ENCODE measurements at regions not wholly inside any gene's neighbourhood (a gene's known extent, or its start where the extent isn't known, plus 50 kb on each side); places are given as distances from the start of the nearest gene placed in this dataset.
"Not testable (repeated sequence)": the region's sequence is repeated elsewhere in the genome, so short reads cannot be mapped to it uniquely, and the experiment has no call there.

DNA sequence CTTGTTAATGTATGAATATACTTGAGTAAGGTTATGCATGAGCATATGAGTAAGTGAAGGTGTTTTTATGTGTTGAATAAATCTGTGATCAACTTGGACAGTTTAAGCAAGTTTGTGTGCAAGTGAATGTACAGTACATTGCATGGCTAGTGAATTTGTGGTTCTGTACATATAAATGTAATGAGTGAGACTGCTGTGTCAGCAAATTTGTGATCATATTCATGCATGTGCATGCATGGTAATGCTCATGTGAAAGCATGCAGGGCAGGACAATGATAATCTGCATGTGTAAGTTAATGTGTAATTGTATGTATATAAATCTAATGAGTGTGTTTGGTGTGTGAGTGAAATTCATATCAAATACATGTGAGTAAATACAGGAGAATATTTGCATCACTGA lies 188.5 kb downstream of the PWWP3B start:
- DNase-seq: no peak

DNA sequence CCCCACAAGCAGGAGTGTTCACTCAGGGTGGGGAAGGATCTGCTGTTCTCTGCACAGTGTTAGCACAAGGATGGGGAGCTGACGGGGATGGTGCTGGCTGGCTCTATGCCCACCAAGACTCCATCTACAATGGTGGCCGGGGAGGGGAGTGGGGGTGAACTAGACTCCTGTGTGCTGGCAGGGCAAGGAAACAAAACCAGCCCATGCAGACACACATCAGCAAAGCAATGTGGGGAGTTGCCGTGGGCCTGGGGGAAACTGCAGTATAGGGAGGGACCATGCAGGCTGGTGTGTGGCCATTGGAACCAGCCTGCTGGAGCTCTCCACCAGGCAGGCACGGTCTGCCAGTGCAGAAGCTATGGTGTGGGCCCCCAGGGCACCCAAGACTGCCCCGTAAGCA lies 195.1 kb downstream of the PWWP3B start:
- no peak for DNase-seq

DNA sequence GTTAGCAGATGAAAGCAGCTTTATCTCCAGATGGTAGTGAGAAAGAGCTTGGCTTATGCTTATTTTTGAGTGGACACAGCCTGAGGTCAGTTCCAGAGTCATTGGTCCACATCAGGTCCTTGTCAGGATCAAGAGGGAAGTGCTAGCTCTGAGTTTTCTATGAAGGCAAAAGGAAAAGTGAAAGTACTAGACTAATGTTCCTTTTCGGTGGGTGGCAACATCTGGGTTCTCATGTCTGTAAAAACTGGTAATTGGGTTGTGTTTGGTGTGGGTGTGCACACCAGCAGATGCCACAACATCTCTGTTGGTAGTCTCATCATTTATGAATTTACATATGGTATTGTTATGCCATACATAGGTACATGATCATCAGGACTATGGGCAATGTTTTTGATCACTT lies 210.5 kb downstream of the PWWP3B start:
- DNase-seq: no peak

DNA sequence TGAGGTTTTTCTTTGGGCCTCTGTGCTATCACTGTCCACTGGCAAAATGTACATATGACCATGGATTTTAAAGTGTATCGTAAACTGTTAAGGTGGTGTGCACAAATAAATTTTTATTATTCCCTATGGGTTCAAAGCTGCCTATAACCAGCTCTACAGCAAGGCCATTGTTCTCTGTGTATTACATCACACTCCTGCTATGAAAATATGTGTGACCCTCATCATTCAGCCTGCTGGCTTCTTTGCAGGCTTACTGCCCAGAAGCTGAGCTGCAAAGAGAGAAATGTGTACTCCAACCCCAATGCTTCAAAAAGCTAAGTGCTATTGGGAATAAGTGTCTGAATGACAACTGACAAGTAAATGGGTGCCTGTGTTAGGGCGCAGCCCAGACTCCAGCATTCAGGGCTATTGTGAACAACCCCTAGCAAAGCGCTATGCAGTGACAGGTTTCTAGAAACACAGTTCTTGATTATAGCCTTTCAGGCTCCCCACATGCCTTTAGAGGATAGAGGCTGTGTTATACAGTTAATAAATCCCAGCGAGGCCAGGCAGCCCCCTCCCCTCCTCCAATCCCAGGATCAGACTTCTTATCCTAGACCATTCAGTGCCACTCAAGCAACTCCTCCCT lies 220.4 kb upstream of the RADX start:
- peak in 1 of 3 donors; percentile 39 for DNase-seq

DNA sequence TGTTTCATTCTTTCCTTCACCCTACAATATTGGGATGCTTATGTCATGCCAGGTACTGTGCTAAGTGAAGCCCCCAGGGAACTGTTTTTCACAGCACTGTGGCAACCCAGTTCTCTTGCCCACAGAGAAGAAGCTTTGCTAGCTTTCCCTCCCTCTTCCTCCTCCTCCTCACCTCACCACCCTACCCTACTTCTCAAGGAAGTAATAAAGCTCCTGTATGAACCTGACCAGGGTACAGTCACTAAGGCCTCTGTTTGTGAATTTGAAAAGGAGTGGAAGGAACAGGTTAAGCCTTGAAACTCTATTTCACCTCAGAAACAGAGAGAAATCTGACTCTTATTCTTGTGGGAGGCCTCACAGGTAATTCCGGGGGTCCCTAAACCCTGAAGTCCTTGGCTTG lies 219.4 kb upstream of the RADX start:
- DNase-seq: no peak

DNA sequence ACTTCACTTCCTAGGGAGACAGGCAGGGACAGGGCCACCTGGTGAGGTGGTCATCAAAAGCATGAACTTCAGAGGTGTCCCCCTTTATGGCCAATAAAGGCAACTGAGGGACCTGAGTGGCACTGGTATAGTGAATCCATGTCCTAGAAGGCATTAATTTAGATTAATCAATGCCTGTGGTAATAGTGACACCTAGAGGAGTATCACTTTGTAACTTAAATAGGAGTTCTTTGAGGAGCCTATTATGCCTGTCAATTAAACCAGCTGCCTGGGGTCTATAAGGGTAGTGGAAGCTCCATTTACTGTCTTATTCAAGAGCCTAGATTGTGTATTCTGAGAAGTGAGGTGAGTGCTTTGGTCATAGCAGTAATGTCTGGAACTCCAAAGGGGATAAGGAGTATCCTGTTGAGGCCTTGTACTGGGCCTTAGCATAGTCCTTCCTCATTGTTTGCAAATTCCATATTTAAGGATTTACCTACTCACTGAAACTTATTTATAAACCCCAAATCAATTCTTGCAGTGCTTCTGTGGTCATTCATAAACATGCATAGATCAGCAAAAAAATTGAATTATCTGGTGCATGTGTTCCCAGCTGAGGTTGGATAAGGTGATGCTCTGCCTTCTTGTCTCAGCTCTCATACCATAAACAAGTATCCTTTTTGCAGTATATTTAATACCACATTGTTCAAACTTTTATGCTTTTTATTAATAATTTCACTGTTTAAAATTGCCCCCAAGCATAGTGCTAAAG lies 213.8 kb upstream of the RADX start:
- peak in 1 of 3 donors; percentile 4 for DNase-seq

DNA sequence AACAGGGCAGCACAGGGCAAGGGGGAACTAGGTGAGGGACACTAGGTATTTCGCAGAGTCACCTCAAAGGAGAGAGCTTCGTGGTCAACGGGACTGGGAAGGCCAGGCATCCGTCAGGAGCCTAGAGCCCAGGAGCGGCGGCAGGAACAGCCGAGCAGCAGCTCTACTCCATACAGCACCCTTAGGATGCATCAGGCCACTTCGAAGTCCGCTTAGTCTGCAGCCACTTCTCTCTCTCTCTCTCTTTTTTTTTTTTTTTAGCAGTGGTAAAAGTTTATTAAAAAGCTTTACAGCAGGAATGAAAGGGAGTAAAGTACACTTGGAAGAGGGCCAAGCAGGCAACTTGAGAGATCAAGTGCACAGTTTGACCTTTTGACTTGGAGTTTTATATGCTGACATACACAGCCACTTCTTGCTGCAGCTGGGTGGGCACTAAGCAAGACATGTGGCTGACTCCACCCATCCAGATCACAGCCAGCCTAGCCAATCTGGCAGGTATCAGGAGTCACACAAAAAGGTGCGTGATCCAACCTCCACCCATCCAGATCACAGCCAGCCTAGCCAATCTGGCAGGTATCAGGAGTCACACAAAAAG lies 209.7 kb upstream of the RADX start:
- no peak for DNase-seq

DNA sequence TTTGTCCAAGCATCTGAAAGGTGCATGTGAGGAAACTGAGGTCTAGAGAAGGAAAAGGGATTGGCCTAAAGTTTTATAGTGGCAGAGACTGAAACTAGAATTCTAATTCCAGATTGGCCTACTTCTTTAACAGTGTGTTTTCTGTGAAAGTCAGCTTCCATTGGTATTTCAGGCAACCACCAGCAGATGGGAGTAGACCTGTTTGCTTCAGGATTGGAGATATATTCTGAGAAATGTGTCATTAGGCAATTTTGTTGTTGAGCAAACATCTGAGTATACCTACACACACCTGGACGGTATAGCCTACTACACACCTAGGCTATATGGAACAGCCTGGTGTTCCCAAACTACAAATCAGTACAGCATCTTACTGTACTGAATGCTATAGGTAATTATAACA lies 207.3 kb upstream of the RADX start:
- no peak for DNase-seq

DNA sequence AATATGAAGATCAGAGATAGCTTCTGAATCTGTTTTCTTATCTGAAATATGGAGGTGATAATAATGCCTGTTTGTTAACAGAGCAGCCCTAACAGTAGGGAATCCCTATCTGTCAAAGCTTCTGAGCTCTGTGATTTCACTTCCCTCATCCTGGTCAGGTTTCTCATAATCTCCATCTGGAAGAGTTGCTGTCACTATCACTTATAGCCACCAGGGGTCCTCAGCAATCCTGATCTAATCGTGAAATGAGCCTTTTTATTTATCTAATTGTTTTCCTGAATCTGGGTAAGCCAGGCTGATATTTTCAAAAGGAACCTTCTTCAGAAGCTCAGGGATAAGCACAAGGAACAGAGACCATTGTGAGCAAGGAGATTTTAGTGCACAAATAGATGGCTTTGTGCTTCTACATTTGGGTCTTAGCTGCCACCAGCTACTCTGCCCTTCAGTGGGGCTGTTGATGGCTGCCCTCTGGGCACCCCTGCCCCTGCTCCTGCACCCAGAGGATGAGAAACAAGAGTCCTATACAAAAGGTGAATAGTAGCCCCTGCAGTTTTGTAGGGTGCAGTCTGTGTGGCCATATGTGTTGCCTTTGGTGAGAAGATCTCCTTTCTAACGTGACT lies 196.4 kb upstream of the RADX start:
- DNase-seq: peak in 1 of 3 donors; percentile 14

DNA sequence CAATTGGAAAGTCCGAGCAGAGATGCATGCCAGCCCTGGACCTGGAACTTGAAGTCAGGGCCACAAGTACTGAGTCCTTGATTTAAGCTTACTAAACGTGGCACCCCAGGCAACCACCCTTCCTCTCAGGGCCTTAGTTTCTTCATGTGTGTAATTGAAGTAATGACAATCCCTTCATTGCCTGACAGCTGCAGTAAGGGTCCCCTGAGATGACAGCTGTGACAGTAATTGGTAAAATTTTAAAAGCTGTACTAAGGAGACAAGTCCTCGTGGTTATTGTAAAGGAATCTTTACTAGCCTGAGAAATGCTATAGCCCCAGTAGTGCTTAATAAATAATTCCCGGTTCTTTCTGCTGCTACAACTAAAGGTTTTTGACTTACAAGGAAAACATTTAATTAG lies 175.1 kb upstream of the RADX start:
- DNase-seq: peak in 2 of 3 donors; percentile 1 to 17

DNA sequence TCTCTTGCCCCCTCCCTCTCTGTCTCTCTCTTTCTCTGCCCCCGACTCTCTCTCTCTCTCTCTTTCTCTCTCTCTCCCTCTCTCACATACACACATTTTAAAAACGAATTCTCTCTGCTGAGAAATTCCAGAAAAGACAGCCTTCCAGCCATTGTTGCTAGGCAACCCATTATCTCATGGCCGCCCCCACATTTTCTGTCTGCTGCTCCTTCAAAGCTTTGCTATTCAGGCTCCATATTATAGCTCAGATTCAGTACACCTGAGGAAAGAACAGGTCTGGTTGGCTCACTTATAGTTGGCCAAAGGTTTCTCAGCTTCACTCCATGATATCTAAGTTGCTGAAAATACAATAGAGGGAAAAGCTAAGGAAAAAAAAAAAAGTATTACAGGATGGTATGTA lies 174.4 kb upstream of the RADX start:
- peak in 1 of 3 donors; percentile 7 for DNase-seq

DNA sequence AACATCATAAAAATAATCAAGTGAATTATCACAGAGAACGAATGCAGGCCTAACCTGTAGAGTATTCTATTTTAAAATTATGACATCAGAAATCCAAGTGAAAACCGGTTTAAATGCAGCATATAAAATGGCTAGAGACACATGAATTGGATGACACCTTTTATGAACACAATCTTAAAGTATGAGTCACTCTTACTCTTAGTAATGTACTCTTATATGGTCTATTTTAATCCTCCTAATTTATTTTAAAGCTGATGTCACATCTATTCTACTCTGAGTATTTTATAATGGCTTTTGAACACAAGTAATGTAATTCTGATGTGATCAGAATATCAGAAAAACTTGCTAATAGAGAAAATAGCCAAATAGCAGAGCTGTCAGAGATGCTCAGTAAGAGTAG lies 161.4 kb upstream of the RADX start:
- DNase-seq: no peak

DNA sequence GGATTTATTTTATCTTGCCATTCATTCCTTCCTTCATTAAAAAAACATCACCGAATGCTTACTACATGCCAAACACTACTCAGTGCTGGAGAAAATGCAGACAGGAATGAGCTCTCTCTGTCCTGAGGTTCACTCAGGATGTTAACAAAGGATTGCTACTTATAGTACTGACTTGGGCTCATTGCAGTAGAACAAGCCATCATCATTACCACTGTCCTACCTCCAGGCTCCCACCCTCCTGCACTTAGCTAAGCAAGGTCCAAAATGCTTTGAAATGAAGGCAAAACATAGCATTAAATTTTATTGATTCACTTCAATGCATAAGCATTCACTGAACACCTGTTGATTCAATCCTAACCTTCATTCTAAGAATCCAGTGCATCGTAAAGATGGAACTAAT lies 159.8 kb upstream of the RADX start:
- no peak for DNase-seq

DNA sequence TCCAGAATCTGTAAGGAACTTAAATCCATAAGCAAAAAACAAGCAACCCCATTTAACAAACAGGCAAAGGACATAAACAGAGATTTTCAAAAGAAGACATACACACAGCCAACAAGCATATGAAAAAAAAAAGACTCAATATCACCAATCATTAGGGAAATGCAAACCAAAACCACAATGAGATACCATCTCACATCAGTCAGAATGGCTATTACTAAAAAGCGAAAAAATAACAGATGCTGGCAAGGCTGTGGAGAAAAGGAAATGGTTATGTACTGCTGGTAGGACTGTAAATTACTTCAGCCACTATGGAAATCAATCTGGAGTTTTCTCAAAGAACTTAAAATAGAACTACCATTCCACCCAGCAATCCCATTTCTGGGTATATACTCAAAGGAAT lies 156.8 kb upstream of the RADX start:
- no peak for DNase-seq

DNA sequence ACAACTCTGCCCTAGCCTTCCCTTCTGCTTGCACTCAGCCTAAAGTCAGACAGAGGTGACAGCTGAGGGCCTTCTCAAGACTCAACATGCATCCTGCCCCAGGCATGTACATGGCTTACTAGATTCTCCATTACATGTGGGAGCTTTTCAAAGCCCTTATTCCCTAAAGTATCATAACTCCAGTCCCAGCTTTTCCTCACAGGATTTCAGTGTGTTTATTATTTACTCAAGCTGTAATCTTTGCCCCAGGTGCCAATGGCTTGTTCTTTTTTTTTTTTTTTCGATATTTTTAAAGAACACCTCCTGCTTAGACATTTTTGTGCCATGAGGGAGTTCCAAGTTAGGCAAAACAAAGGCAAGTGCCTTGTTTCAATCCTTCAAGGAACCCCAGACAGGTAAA lies 154.0 kb upstream of the RADX start:
- DNase-seq: no peak

DNA sequence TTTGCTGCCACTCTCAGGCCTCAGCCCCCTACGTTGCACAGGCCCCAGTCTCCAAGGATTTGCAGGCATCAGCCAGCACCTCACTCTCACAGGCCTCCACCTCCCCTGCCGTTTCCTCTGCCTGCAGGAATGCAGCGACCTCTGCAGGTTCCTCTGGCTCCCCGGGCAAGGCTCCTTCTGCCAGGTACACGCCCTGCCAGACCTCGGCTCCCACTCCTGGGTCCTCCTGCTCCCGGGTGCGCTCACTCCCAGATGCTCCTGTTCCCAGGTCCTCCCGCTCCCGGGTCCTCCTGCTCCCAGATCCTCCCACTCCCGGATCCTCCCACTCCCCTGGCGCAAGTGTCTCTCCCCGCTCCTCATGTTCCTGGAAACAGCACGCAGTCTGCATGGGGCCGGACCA lies 144.4 kb upstream of the RADX start:
- no peak for DNase-seq

DNA sequence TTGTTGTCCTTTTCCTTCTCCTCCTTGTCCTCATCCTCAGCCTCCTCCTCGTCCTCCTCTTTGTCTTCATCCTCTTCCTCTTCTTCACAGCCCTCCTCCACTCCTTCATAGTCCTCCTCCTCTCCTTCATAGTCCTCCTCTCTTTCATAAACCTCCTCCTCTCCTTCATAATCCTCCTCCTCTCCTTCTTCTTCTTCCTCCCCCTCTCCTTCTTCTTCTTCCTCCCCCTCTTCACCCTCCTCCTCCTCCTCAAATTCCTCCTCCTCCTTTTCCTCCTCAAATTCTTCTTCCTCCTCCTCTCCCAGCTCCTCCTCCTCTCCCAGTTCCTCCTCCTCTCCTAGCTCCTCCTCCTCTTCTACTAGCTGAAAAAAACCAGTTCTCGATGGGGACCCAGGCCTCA lies 143.8 kb upstream of the RADX start:
- DNase-seq: no peak

DNA sequence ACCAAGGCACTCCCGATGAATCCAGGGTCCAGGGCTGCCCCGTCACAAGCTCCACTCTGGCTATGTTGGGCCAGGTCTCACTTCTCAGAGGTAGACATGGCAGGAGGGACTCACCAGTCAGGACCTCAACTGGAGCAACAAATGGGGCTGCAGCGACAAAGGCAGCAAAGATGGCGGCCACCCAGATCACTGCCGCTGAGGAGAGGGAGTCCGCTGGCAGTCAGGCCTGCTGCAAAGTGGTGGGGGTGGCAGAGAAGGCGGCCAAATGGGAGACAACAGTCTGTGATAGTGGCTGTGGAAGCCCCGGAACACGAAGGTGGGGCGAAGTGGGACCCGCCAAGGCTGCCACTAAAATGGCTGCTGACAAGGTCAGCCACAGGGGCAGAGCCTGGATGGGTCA lies 143.3 kb upstream of the RADX start:
- no peak for DNase-seq

DNA sequence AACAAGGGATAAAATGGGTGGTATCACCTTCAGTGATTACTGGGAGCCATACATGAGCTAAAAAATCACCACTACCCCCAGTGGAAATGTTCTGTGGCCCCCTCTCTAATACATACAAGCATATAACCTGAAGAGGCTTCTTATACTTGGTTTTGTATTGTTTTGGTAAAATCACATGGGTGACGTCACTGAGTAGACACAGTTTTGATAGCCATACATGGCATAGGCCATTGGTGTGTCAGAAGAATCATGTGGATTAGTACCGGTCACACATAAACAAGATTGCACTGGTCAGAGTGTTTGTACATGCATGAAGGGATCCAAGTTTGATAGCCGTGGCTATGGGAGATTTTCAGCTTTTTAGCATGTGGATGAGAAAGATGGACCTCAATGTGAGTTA lies 131.9 kb upstream of the RADX start:
- DNase-seq: no peak

DNA sequence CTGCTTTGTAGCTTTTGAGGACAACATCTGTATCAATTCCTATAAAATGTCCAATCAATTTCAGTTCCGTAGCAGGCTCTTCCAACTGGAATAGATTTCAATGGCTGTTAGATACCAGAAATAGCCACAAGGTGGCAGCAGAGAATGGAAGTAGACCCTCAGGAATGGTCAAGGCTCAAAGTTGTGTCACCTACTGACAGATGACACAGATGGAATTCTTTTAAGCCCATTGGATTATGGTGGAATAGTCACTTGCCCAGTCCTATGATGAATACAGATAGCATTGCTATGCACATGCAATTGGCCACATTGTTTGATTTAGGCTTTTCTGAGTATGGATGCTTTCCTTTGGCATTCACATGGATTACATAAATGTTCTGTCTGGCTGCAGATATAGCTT lies 130.4 kb upstream of the RADX start:
- DNase-seq: peak; percentile 30 to 44 (median 34)

DNA sequence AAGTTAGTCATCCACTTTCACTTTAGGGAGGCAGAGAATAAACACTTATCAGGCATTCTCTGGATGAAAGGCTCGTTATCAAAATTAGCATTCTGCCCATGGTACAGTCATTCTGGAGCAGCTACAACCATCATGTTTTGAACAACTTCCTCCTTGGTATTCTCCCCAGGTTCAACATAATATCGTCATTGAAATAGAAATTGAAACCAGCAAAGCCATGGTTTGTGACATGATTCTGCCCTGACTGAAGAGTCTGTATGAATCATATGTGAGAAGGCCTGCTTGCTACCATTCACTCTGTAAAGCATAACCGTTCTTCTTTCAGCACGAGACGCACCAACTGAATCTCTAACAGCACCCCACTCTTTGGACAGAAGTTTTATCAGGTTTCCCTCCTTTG lies 127.5 kb upstream of the RADX start:
- no peak for DNase-seq

DNA sequence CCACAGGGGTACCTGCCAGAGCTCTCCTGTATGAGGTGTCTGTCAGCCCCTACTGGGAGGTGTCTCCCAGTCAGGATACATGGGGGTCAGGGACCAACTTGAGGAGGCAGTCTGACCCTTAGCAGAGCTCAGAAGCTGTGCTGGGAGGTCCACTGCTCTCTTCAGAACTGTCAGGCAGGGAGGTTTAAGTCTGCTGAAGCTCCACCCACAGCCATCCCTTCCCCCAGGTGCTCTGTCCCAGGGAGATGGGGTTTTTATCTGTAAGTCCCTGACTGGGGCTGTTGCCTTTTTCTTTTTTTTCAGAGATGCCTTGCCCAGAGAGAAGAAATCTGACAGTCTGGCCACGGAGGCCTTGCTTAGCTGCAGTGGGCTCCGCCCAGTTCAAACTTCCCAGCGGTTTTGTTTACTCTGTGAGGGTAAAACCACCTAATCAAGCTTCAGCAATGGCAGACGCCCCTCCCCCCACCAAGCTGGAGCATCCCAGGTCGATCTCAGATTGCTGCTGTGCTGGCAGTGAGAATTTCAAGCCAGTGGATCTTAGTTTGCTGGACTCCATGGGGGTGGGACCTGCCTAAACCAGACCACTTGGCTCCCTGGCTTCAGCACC lies 118.5 kb upstream of the RADX start:
- DNase-seq: not testable (repeated sequence)

DNA sequence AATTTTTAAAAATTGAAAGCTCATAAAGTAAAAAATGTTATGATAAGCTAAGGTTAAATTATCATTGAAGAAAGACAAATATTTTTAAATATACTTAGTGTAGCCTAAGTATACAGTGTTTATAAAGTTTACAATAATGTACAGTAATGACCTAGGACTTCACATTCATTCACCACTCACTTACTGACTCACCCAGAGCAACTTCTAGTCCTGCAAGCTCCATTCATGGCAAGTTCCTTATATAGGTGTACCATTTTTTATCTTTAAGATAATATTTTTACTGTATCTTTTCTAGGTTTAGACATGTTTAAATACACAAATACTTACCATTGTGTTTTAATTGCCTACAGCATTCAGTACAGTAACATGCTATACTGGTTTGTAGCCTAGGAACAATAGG lies 112.3 kb upstream of the RADX start:
- no peak for DNase-seq

Measured in muscle of back (tissue), 3 donors.